Stomach (tissue), 4 donors: ENCODE measurements at regions not wholly inside any gene's neighbourhood (a gene's known extent, or its start where the extent isn't known, plus 50 kb on each side); places are given as distances from the start of the nearest gene placed in this dataset.

ENCODE experiments used
- CTCF ChIP-seq, 7 experiments: fragments of 450-650 bp in 4 of 7; fragments of 200-600 bp in 3 of 7; sonication (generic) in 3 of 7; IDR thresholded peaks; one replicate each; pipeline ENCODE4 v1.5.1; 2016 to 2019; ENCODE audit warnings: antibody characterized with exemption in 7 of 7, control low read depth in 2 of 7, mild to moderate bottlenecking in 1 of 7
- POLR2A ChIP-seq, 4 donors: fragments of 450-650 bp; IDR thresholded peaks; one replicate each; pipeline ENCODE4 v1.6.1; 2016; ENCODE audit warnings: antibody characterized with exemption in 4 of 4, control low read depth in 2 of 4, mild to moderate bottlenecking in 1 of 4, moderate library complexity in 1 of 4
- POLR2AphosphoS5 ChIP-seq, 3 donors: sonication (generic); formaldehyde crosslinking; IDR thresholded peaks; one replicate each; pipeline ENCODE4 v1.6.1; 2016; ENCODE audit warnings: antibody characterized with exemption in 3 of 3

DNA sequence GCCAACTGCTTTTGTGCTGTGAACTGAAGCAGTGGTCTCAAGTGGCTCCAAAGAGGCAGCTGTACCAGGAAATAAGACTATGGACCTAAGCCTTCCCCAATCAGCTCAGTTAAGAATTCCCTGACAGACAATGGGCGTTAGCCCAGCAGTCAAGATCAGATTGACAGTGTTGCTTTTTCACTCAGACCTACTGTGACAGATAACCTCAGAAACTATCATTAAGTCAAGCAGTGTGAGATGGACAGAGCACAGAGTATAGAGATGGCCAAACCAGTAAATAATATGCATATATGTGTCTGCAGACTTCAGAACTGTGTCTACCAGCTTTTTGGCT lies 215.3 kb downstream of the ZFP36L2 start:
- TF ChIP-seq POLR2A (IDR thresholded peaks at IDR 0.05) = no peak
- TF ChIP-seq CTCF (IDR thresholded peaks at IDR 0.05) = no peak
- no peak for TF ChIP-seq POLR2AphosphoS5 (IDR thresholded peaks at IDR 0.05)
